Stomach (tissue), 8 donors: ENCODE measurements at regions not wholly inside any gene's neighbourhood (a gene's known extent, or its start where the extent isn't known, plus 50 kb on each side); places are given as distances from the start of the nearest gene placed in this dataset.
"Not testable (repeated sequence)": the region's sequence is repeated elsewhere in the genome, so short reads cannot be mapped to it uniquely, and the experiment has no call there.

Experiments
- DNase-seq, 2 donors: peaks; one replicate each; pipeline versions ENCODE4 v3.0.0 to v3.0.0-alpha.2; 2013 to 2019
- H3K27ac ChIP-seq, 5 donors: fragments of 200-600 bp in 4 of 5; sonication (generic) in 4 of 5; one replicate each; pipeline ENCODE4 v1.5.1; 2013 to 2019; ENCODE audit warnings: mild to moderate bottlenecking in 1 of 5, moderate library complexity in 1 of 5
- H3K27me3 ChIP-seq, 3 donors: fragments of 200-600 bp; sonication (generic); one replicate each; pipeline ENCODE4 v1.5.1; 2017 to 2019; ENCODE audit warnings: mixed run types in 1 of 3
- H3K36me3 ChIP-seq, 4 donors: fragments of 200-600 bp; sonication (generic); 1 replicate in 3 of 4; 2 replicates in 1 of 4; pipeline ENCODE4 v1.5.1; 2016 to 2019
- H3K4me1 ChIP-seq, 4 donors: fragments of 200-600 bp; sonication (generic); one replicate each; pipeline ENCODE4 v1.5.1; 2016 to 2019
- H3K4me3 ChIP-seq, 4 donors: fragments of 200-600 bp; sonication (generic) in 3 of 4; one replicate each; pipeline ENCODE4 v1.5.1; 2016 to 2019; ENCODE audit warnings: mild to moderate bottlenecking in 1 of 4
- H3K9me3 ChIP-seq, 4 donors: fragments of 200-600 bp; sonication (generic); one replicate each; pipeline ENCODE4 v1.5.1; 2016 to 2019
- EP300 ChIP-seq: sonication (generic); formaldehyde crosslinking; IDR thresholded peaks from one replicate; pipeline ENCODE4 v1.6.1; 2017; ENCODE audit warnings: antibody characterized with exemption
- POLR2A ChIP-seq, 4 donors: fragments of 450-650 bp; IDR thresholded peaks; one replicate each; pipeline ENCODE4 v1.6.1; 2016; ENCODE audit warnings: antibody characterized with exemption in 4 of 4, control low read depth in 2 of 4, mild to moderate bottlenecking in 1 of 4, moderate library complexity in 1 of 4
- POLR2AphosphoS5 ChIP-seq, 3 donors: sonication (generic); formaldehyde crosslinking; IDR thresholded peaks; one replicate each; pipeline ENCODE4 v1.6.1; 2016; ENCODE audit warnings: antibody characterized with exemption in 3 of 3
- WGBS, 5 donors: extraction: QIAGEN DNeasy Blood & Tissue Kit in 3 of 5; methylation state at CpG; one replicate each; pipeline versions ENCODE4 v1.1.5 to v1.1.7; 2013 to 2018; 5-methylcytosine and 5-hydroxymethylcytosine counted together
- intact Hi-C: fragments of 100-400 bp; cut with DNase I; formaldehyde crosslinking; loops from one replicate; pipeline ENCODE4 v1.15.1; 2023; ENCODE audit warnings: low total_unique reads
- TF ChIP-seq, protein P1 (sequence below), 7 experiments: fragments of 450-650 bp in 4 of 7; fragments of 200-600 bp in 3 of 7; sonication (generic) in 3 of 7; IDR thresholded peaks; one replicate each; pipeline ENCODE4 v1.5.1; 2016 to 2019; ENCODE audit warnings: antibody characterized with exemption in 7 of 7, control low read depth in 2 of 7, mild to moderate bottlenecking in 1 of 7
- donor health status: healthy with polysubstance abuse.
- donor health status: Bipolar disorder and iron deficiency.
- donor health status: healthy.

DNA sequence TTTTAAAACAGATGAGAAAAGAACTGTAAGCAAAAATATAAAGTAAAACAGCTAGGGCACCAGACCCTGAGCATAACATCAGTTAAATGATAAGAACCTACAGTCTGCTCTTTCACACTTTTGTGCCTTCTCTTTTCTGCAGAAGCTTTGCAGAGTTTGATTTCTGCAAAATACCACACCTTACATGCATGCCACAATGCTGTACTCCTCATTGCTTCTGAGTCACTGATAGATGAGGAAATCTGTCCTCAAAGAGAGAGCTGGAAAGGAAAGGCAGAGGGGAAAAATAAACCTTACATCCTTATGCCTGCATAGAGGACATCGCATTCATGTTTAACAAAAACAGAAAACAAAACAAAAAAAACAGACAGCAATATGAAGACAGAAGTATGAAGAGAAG lies 142.9 kb downstream of the ATPSCKMT start:
- intact Hi-C loops = no loop called here
- Histone ChIP-seq H3K4me1 (no peaks in the 10 kb centered on the region), H3K36me3 (no peaks in the 10 kb centered on the region), H3K27me3 (no peaks in the 10 kb centered on the region), H3K27ac (no peak overlapping the region), H3K4me3 (no peak overlapping the region), H3K9me3 (no peaks in the 10 kb centered on the region)
- whole genome bisulfite sequencing, 5 donors = 85 to 100% (median 92%) methylated on average over 1 of the region's 1 CpG
- TF ChIP-seq POLR2A (IDR thresholded peaks at IDR 0.05) (no peak), EP300 (no peak), POLR2AphosphoS5 (IDR thresholded peaks at IDR 0.05) (no peak)
- TF ChIP-seq, protein P1, sequence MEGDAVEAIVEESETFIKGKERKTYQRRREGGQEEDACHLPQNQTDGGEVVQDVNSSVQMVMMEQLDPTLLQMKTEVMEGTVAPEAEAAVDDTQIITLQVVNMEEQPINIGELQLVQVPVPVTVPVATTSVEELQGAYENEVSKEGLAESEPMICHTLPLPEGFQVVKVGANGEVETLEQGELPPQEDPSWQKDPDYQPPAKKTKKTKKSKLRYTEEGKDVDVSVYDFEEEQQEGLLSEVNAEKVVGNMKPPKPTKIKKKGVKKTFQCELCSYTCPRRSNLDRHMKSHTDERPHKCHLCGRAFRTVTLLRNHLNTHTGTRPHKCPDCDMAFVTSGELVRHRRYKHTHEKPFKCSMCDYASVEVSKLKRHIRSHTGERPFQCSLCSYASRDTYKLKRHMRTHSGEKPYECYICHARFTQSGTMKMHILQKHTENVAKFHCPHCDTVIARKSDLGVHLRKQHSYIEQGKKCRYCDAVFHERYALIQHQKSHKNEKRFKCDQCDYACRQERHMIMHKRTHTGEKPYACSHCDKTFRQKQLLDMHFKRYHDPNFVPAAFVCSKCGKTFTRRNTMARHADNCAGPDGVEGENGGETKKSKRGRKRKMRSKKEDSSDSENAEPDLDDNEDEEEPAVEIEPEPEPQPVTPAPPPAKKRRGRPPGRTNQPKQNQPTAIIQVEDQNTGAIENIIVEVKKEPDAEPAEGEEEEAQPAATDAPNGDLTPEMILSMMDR (IDR thresholded peaks at IDR 0.05) = no peak
- no peak for DNase-seq

DNA sequence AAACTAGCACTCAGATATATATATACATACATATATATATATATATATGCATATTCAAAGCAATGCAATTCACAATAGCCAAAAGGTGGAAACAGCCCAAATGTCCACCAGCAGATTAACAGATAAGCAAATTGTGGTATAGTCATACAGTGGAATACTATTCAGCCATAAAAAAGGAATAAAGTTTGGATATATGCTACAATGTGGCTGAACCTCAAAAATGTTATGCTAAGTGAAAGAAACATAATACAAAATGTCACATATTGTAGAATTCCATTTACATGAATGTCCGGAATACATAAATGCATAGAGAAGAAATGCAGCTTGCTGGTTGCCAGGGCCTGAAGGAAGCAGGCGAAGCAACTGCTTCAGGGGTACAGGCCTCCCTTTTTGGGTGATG lies 143.4 kb downstream of the ATPSCKMT start:
- H3K9me3 ChIP-seq = no peaks in the 10 kb centered on the region
- H3K36me3 ChIP-seq = no peaks in the 10 kb centered on the region
- TF ChIP-seq POLR2A (IDR thresholded peaks at IDR 0.05) (no peak), POLR2AphosphoS5 (IDR thresholded peaks at IDR 0.05) (no peak), EP300 (no peak)
- TF ChIP-seq, protein P1 (IDR thresholded peaks at IDR 0.05) = no peak
- H3K27ac ChIP-seq = no peak overlapping the region
- no peaks in the 10 kb centered on the region for H3K27me3 ChIP-seq
- no peak for DNase-seq
- intact Hi-C loops = no loop called here
- H3K4me1 ChIP-seq = no peaks in the 10 kb centered on the region
- WGBS, 5 donors = 93 to 100% (median 96%) methylated on average over 2 of the region's 2 CpGs
- H3K4me3 ChIP-seq = no peak overlapping the region

DNA sequence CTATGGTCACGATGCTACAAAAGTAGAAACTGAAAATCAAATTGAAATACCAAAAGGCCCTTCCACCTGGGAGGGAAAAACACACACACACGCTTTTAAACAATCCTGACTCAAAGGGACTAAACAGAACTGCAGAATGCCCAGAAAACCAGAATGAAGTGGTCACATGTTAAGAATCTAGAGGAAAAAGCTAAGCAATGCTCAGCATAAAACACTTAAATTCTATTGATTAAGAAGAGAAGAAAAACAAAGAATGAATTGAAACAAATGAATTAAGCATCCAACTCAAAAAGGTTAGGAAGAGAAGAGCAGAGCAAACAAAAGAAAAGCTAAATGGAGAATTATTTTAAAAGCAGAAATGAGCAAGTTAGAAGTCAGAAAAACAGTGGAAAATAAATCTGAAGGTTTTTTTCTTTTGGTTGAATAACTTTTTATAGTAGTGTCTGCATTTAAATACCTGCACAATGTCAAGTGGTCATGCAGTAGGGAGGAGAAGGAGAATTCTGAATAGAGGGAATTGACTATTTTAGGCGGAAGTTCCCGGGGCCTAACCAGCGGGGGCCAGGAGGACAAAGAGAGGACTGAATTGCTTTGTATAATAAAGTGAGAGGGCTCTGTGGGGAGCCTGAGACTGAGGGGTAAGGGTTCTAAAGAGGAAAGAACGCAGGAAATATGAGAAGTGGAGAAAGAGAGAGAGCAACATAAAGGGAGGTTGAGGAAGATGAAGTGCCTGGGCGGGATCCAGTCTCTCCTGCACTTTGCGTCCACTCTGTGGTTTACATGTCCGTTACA lies 146.8 kb downstream of the ATPSCKMT start:
- no peak for DNase-seq
- TF ChIP-seq, protein P1 (IDR thresholded peaks at IDR 0.05) = no peak
- TF ChIP-seq EP300 = no peak
- no peak for TF ChIP-seq POLR2AphosphoS5 (IDR thresholded peaks at IDR 0.05)
- no peak for TF ChIP-seq POLR2A (IDR thresholded peaks at IDR 0.05)
- Histone ChIP-seq H3K9me3 (peaks cover 0 to 19% (median 16%) of the 10 kb centered on the region in 4 donors), H3K4me3 (no peak overlapping the region), H3K36me3 (no peaks in the 10 kb centered on the region), H3K4me1 (no peaks in the 10 kb centered on the region), H3K27me3 (no peaks in the 10 kb centered on the region), H3K27ac (no peak overlapping the region)
- intact Hi-C loops = no loop called here
- WGBS, 5 donors = 56 to 67% (median 65%) methylated on average over 9 of the region's 9 CpGs

DNA sequence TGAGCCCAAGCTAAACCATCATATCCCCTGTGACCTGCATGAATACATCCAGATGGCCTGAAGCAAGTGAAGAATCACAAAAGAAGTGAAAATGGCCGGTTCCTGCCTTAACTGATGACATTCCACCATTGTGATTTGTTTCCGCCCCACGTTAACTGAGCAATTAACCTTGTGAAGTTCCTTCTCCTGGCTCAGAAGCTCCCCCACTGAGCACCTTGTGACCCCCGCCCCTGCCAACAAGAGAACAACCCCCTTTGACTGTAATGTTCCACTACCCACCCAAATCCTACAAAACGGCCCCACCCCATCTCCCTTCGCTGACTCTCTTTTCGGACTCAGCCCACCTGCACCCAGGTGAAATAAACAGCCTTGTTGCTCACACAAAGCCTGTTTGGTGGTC lies 147.5 kb downstream of the ATPSCKMT start:
- H3K36me3 ChIP-seq, DNase-seq, H3K4me3 ChIP-seq, H3K27ac ChIP-seq, H3K4me1 ChIP-seq, intact Hi-C loops, H3K27me3 ChIP-seq: not testable (repeated sequence)
- peaks cover 0 to 20% (median 16%) of the 10 kb centered on the region in 4 donors for H3K9me3 ChIP-seq
- WGBS, 5 donors = 75 to 80% (median 80%) methylated on average over 7 of the region's 7 CpGs

DNA sequence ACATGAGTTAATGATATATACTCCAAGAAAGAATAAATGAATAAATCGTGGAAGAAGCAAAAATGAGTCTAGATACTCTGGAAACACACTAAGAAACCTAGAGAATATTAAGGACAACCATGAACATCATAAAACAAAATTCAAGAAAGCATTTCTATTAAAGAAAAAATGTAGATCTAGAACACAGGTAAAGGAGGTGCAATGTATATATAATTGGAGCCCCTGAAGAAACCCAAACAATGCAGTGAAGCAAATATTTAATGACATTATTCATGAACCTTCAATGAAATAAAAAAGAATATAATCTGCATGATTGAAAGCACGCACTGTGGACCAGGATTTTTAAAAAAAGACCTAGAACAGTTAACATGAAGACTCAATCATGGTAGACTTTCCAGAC lies 150.1 kb downstream of the ATPSCKMT start:
- 69 to 83% (median 74%) methylated on average over 2 of the region's 2 CpGs for WGBS, 5 donors
- Histone ChIP-seq H3K27me3 (no peaks in the 10 kb centered on the region), H3K36me3 (no peaks in the 10 kb centered on the region), H3K4me1 (no peaks in the 10 kb centered on the region), H3K9me3 (peaks cover 0 to 42% (median 22%) of the 10 kb centered on the region in 4 donors), H3K27ac (no peak overlapping the region), H3K4me3 (no peak overlapping the region)
- intact Hi-C loops = no loop called here
- DNase-seq = no peak
- TF ChIP-seq EP300 (no peak), POLR2AphosphoS5 (IDR thresholded peaks at IDR 0.05) (no peak), POLR2A (IDR thresholded peaks at IDR 0.05) (no peak)
- TF ChIP-seq, protein P1 (IDR thresholded peaks at IDR 0.05) = no peak
